ENCODE measurements at regions not wholly inside any gene's neighbourhood (a gene's known extent, or its start where the extent isn't known, plus 50 kb on each side); places are given as distances from the start of the nearest gene placed in this dataset.
"Not testable (repeated sequence)": the region's sequence is repeated elsewhere in the genome, so short reads cannot be mapped to it uniquely, and the experiment has no call there.

DNA sequence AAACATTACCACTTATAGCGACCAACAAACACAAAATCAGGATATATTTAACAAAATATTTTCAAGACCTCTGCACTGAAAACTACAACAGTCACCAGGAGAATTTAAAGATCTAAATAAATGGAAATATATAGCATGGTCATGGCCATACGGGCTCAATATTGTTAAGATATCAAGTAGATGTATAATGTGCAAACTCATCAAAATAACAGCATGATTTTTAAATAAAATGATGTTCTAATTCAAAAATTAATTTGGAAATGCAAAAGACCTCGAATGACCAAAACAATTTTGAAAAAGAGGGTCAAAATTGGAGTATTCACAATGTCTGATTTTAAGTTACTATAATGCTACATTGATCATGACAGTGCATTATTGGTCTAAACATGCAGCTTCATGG lies 159.1 kb upstream of the NDN start:
- ATAC-seq, result no peak
- no peak for DNase-seq (ENCODE audit: low spot score)

DNA sequence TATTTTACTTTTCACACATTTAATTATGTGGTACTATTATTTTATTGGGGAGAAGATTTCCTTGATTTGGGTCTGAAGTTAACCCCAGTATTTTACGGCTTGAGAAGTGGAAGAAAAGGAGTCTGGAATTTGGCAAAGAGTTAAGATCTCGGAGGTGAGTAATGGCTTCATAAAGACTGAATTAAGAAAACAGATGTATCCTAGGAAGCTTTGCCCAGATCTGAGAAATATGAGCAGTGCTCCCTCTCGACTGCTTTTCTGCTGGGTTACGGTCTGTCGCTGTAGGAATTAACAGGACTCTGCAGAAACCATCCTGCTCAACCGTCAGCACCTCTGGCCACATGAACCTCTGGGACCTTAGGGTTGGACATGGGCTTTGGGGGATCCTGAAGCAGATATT lies 163.6 kb upstream of the NDN start:
- no peak for ATAC-seq
- no peak for DNase-seq (ENCODE audit: low spot score)

DNA sequence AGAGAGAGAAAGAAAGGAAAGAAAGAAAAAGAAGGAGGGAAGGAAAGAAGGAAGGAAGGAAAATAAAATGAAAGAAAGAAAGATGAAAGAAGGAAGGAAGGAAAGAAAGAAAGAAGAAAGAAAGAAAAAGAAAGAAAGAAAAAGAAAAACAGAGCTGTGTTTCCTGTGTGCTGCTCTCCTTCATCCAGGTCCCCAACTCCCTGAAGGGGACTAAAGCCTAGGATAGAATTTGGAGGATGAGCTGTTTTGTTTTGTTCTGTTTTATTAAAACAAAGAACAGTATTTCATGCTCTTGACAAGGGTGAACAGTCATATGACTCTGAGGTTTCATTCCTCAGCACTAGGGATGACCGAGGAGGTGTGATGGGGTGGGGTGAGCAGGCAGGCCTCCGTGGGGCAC lies 164.8 kb upstream of the NDN start:
- DNase-seq (ENCODE audit: low spot score), result no peak
- ATAC-seq, result no peak

DNA sequence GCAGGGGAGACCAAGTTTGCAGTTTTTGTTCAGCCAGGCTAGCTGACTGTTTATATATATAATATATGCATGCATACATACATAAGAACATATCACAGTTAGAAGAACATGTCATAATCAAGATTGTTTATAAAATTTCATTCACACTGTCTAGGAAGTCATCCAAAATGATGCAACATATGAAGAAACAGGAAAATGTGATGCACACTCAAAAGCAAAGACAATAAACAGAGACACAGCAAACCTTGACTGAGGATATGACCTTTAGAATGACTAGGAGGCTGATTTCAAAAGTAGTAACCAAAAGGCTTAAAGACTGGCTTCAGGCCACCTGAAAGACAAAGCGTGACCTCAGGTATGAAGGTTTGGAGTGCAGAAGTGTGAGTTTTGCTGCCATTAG lies 166.2 kb upstream of the NDN start:
- DNase-seq (ENCODE audit: low spot score), result no peak
- no peak for ATAC-seq

DNA sequence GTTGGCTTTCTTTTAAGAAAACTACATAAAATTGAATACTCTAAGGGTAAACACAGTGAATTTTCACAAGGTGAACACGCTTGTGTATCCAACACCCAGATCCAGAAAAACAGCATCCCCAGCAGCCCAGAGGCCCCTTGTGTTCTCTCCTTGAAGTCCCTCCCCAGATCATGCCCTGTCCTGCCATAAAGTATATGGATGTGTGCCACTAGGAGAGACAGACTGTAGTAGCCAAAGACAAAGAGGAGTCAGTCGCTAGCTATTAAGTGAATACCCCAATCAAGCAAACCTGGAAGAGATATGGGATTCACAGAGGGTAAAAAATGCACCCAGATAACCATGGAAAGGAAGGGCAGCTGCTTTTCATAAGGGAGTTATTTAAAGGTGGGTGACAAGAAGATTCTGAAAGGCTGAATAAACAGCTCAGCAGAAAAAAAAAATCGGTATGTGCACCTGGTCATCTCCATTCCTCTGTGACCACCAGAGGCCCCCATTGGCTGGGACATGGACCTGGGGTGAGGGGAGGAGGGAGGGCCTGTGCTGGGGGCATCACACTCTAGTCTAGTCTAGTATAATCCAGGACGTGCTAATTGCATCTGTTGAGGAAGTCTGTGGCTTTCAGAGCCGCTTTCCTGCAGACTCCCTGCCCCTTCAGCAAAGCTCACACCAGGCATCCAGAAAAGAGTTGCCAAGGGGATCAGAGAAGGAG lies 167.3 kb upstream of the NDN start:
- no peak for ATAC-seq

DNA sequence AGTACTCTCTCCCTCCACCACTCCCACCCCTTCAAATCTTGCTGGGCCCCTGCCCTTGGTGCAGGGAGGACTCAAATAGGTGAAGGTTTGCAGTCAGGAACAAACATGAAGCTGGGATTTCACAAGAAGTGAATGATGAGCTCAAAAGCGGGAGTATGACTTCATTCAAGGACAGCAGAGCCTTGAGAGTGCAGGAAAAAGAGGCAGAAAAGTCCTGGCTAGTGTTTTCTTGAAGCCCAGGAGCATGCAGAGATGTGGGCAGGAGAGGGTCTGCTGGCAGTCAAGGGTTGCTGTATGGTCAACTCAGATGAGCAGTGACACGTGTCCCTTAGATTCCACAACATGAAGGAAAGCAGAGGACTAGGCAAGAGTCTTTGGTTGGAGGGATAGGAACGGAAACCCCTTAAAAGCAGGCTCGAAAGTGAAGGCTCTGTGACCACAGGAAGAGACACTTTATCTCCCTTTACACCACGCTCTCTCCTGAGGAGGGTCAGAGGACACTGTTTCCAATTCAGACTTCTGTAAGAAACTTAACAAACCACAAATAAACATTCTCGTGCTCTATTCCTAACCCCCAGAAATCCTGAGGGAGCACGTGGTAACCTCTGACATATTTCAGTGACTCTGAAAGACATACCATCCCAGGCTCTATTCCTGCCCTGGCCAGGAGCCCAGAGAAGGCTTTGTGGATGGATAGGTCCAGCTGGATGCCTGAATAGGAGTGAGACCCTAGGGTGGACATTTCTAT lies 168.0 kb upstream of the NDN start:
- ATAC-seq (no peak), DNase-seq (ENCODE audit: low spot score) (no peak)

More for the DNA sequence above, 167.3 kb upstream of the NDN start:
- no peak for DNase-seq (ENCODE audit: low spot score)

DNA sequence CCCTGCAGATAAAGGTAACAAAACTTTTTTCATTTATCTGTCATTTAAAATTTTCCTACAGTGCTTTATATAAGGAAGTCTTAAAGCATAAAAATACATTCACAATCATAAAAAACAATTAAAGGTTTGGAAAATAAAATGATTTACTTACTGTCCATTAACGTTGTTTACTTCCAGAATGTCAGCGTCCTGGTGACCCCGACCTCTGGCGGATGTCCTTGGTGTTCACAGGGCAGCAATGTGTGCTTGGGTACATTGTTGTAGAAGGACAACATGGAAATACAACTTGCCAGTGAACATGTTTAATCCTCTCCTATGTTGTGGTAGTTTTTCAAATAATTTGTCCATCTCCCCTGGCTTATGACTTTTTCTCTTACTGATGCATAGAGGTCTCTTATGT lies 168.8 kb upstream of the NDN start:
- DNase-seq (ENCODE audit: low spot score), result no peak
- ATAC-seq, result no peak

DNA sequence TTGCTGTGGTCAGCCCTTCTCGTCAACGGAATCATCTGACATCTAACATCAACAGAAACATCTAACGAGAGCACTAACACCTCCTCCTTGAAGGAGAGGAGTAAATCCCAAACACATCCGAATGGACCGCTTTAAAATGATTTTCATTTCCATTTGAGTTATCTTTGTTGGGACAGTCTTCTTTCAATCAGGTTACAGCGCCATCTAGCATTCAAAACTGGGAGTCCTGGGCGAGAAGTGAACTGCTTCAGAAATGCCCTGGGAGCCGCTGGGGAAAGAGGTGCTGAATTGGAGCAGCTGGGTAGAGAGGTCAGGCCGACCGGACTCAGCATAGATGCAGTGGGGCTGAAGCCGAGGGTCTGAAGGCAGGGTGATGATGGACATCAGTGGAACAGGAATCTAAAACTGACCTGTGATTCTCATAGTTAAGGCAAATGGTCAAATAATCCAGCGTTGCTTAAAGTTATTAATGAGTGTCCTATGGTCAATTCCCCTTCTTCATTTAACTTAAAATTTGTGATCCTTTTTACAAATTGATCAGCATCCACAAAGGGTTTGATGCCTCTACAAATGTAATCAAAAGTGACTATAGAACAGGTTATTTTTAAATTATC lies 170.0 kb upstream of the NDN start:
- peak; percentile 35 for ATAC-seq
- no peak for DNase-seq (ENCODE audit: low spot score)

DNA sequence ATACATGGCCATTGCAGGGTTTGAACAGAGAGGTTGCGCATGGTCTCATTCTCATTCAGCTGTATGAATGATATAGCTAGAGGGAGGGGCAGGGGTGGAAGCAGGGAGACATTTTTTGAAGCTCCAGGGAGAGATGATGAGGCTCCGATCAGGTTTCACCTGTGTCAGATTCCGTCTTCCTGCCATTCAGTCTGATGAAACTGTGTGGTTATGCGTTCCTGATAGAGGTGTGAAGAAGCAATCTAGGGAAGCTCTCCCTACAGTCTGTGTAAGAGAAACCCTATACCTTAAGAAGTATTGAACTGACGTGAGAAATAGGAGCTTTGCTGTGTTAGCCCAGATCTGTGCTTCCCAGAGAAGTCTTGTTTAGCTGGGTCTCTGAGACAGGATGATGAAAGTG lies 171.9 kb upstream of the NDN start:
- no peak for DNase-seq (ENCODE audit: low spot score)
- no peak for ATAC-seq

DNA sequence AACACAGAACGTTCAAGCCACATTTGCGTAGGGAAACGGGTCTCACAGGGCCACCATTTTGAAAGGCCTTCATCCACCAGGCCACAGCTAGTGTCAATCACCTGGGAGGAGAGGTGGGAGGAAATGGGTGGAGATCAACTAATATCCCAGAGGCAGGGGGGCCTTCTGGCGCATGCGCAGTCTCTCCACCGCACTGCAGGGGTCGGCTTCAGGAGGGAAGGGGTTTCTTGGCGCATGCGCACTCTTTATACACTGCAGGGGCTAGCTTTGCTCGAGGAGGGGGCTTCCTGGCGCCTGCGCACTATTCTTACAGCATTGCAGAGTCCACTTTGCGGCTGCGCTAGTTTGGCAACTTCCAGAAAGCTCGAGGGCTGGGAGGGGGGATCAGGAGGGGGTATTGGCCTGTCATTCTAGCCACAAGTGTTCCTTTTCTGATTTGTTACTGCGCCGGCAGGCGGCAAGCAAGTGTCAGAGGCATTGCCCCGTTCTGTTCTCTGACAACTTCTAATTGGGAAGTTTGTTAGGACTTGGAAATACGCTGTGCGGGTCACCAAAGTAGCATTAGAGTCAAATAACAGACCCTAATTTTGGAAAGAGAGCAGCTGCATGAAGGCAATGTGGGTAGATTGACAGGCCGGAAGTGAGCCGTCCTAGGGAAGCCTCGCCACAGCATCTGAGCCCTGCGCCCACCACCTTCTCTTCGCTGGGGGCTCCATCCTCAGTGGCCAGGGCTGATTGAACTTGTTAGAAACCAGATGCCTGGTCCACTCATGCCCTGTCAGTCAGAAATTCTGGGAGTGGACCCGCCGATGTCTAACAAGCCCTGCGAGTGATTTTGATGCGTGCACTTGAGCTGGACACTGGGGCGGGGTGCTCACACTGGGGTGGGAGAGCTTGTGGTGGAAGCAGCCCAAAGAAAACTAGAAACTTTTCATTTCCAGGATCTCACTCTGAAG lies 173.5 kb upstream of the NDN start:
- ATAC-seq, result no peak
- no peak for DNase-seq (ENCODE audit: low spot score)

DNA sequence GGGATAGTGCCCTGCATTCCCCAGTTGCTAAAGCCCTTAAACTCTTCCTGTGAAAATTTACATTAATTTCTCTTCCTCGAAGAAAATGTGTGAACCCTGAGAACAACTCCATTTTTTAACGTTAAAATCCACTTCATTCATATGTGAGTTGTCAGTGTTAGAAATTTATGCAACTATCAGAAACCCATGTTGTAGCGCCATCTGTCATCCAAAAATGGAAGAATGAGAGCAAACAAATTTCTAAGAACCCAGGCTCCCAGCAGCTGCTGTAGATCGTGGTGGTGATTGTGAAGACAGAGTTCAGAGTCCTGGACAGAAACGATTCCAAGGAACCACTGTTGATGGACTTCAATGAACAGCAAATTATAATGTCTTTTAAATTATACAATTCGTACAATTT lies 179.7 kb upstream of the NDN start:
- ATAC-seq (no peak), DNase-seq (ENCODE audit: low spot score) (no peak)

DNA sequence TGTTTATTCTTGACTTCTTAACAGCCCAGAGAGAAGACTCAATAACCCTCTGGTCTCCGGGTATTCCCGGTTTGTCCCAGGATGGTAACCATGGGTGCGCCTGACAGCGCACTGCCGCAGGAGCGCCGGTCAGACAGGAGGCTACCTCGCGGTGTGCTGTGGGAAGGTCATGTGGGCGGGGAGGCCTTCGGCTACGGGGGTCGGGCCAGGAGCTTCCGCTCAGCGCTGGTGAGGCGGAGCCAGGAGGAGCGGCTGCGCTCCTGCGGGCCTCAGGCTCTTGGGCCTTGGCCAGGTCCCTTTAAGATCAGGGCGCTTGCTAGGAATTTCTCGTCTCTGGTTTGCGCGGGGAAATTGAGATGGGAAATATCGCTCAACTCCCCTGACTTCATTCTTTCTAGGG lies 182.3 kb upstream of the NDN start:
- peak; percentile 16 for ATAC-seq

DNA sequence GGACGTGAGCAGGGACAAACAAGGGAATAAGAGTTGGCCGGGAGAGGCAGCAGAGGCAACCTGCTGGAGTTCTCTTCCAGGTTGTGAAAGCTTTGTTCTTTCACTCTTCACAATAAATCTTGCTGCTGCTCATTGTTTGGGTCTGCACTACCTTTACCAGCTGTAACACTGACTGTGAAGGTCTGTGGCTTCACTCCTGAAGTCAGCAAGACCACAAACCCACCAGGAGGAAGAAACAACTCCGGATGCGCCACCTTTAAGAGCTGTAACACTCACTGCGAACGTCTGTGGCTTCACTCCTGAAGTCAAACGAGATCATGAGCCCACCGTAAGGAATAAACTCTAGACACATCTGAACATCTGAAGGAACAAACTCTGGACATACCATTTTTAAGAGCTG lies 186.5 kb upstream of the NDN start:
- ATAC-seq; DNase-seq (ENCODE audit: low spot score): not testable (repeated sequence)

More for the DNA sequence above, 182.3 kb upstream of the NDN start:
- no peak for DNase-seq (ENCODE audit: low spot score)

DNA sequence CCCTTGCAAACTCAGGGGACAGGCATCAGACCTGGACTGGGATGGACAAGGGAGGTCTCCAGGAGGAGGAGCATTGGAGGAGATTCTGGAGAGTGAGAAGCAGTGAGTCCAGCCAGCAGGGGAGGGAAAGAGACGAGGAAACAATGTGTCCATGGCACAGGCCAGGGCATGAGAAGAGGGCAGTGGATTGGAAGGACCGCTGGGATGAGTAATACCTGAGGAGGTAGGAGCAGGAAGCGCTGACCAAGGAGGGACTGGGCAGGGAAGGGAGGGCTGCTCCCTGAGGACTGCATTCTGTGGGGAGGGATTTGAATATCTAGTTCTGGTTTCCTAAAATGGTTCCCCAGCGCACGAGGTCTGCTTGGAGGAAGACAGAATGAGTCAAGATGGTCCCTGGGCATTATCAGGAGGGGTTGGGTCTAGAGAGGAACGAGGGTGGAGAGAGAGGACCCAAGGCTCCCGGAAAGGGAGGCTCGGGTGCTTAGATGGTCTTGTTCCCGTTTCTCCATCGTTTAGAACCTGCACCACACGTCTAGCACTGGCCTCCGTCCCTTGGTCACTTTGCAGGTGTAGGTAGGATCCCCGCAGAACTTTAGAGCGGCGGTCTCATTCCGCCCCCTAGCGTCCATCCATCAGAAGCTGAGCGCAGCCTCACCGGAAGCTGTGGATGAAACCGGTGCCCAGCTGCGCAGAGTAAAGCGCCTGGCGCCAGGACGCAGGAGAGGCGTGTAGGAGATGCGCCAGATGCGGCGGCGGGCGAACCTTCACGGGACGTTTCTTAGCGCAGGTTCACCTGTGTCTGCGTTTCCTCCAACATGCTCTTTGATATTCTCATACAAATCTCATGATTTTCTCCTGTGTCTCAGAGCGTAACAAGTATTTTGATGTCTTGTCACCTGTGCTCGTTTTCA lies 190.7 kb upstream of the NDN start:
- peak; percentile 54 for DNase-seq (ENCODE audit: low spot score)
- peak; percentile 90 for ATAC-seq

DNA sequence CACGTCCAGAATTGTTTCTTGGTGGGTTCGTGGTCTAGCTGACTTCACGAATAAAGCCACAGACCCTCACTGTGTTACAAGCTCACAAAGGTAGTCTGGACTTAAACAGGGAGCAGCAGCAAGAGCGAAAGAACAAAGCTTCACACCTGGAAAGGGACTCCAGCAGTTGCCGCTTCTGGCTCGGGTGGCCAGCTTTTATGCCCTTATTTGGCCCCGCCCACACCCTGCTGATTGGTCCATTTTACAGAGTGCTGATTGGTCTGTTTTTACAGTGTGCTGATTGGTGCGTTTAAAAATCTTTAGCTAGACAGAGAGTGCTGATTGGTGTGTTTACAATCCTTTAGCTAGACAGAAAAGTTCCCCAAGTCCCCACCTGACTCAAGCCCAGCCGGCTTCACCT lies 194.2 kb upstream of the NDN start:
- DNase-seq (ENCODE audit: low spot score) (no peak), ATAC-seq (no peak)

DNA sequence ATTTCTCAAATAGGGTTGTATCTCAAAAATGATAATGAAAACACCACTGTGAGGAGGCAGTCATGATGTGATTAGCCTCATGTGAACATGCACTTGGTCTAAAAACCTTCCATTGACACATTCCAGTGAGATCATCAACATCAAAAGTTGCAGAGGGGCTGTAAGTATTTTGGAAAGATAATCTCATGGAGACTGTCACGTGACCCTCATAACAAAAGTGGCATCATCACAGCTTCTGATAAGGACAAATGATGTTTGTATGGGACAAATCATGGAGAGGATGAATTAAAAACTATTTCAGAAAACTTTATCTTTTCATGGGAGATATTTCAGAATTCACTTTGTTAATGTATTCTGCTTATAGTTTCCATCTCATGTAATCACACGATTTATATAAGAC lies 203.1 kb upstream of the NDN start:
- DNase-seq (ENCODE audit: low spot score), result no peak
- ATAC-seq, result no peak

DNA sequence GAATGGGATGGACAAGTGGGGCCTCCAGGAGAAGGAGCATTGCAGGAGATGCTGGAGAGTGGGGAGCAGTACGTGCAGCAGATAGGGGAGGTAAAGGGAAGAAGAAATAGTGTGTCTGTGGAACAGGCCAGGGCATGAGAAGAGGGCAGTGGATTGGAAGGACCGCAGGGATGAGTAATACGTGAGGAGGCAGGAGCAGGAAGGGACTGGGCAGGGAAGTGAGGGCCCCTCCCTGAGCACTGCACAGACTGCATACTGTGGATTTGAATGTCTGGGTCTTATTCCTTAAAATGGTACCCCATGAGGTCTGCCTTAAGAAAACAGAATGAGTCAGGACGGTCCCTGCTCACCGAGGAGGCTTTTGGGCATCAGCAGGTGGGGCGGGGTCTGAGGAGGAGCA lies 210.0 kb upstream of the NDN start:
- no peak for ATAC-seq
- no peak for DNase-seq (ENCODE audit: low spot score)

DNA sequence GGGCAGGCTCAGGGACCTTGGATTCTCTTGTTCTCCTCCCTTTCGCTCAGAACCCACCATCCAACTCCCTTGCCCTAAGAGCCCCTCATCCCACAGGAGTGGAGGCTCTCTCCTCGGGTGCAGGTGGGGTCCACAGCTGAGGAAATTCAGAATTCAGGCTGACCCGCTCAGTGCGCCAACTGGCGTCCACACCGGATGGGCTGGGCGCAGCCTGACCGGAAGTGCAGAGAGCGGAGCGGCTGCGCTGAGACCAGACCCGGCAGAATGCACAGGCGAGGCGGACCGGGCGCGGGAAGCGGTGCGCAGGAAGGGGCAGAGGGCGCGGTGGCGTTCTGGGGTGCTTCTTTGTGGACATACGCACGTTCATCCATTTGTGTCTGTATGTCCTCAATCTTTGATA lies 210.4 kb upstream of the NDN start:
- no peak for ATAC-seq
- DNase-seq (ENCODE audit: low spot score), result no peak

DNA sequence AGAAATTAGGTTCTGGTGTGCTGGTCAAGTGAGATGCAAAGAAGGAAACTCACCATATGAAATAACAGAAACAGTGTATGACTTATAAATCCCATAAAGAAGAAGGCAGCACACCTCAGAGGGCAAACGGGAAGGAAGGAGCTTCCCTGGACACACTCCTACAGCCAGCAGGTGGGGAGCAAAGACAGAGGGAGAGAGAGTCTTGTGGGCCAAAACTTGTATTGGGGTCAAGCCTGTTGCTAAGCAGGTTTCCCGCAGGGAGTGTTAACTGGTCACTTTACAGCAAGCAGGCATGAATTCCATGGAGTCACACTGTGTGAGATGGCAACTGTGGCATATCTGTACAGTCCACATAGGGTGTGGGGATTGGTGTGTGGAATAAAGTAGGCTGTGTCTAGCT lies 222.9 kb upstream of the NDN start:
- no peak for DNase-seq (ENCODE audit: low spot score)
- no peak for ATAC-seq

DNA sequence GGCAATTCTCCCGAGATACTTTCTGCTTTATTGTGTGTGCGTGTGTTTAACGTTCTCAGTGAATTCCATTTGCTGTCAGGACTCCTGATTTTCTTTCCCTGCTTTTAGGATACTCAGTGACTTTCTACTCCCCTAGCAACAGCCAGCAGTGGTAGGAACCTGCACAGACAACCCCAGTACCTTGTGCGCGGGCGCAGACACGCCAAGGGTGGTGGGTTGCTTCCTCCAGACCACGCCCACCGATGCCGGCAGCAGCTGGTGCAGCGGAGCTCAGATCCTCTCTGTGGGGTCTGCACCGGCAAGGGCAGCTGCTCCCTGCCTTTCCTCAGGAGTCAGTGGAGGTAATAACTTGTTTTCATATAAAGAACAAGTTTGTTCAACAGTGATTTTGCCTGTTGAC lies 225.1 kb upstream of the NDN start:
- ATAC-seq (no peak), DNase-seq (ENCODE audit: low spot score) (no peak)
